Progenitor cell of endocrine pancreas (in vitro differentiated cells): ENCODE measurements at regions not wholly inside any gene's neighbourhood (a gene's known extent, or its start where the extent isn't known, plus 50 kb on each side); places are given as distances from the start of the nearest gene placed in this dataset.

Experiments used
- DNase-seq: peaks from one replicate; pipeline ENCODE4 v3.0.0; 2021; ENCODE audit warnings: low spot score; ENCODE audit not compliant: unreplicated experiment
- H3K27ac Mint-ChIP-seq: 2 replicates; pipeline ENCODE4 v1.8.0; 2021; ENCODE audit warnings: mild to moderate bottlenecking, moderate library complexity, mixed read lengths
- H3K27me3 Mint-ChIP-seq: 2 replicates; pipeline ENCODE4 v1.8.0; 2021; ENCODE audit warnings: mixed read lengths
- H3K36me3 Mint-ChIP-seq: 2 replicates; pipeline ENCODE4 v1.8.0; 2022; ENCODE audit warnings: mixed read lengths; ENCODE audit not compliant: insufficient read depth
- H3K4me1 Mint-ChIP-seq: 2 replicates; pipeline ENCODE4 v1.8.0; 2021; ENCODE audit warnings: low read depth, mixed read lengths
- H3K4me3 Mint-ChIP-seq: 2 replicates; pipeline ENCODE4 v1.8.0; 2021; ENCODE audit warnings: low read depth, mild to moderate bottlenecking, moderate library complexity, mixed read lengths
- H3K9me3 Mint-ChIP-seq: 2 replicates; pipeline ENCODE4 v1.8.0; 2021; ENCODE audit warnings: low read depth, mixed read lengths
- CTCF ChIP-seq: fragments of 200-600 bp; sonication (generic); IDR thresholded peaks from one replicate; pipeline ENCODE4 v1.5.0; 2021; ENCODE audit warnings: antibody characterized with exemption, mild to moderate bottlenecking; ENCODE audit not compliant: unreplicated experiment

GRCh38 chr7:92997152-92997551 is 120.6 kb downstream of the SAMD9 start:
- TF ChIP-seq CTCF: no peak
- peaks cover 3% of the 10 kb centered on the region for H3K27me3 Mint-ChIP-seq
- H3K36me3 Mint-ChIP-seq: no peaks in the 10 kb centered on the region
- no peak overlapping the region for H3K4me3 Mint-ChIP-seq
- no peak for DNase-seq
- H3K9me3 Mint-ChIP-seq: no peaks in the 10 kb centered on the region
- peaks cover 1% of the 10 kb centered on the region for H3K4me1 Mint-ChIP-seq
- no peak overlapping the region for H3K27ac Mint-ChIP-seq

GRCh38 chr7:92994901-92995300 is 122.9 kb downstream of the SAMD9 start:
- H3K4me3 Mint-ChIP-seq: no peak overlapping the region
- H3K27me3 Mint-ChIP-seq: peaks cover 3% of the 10 kb centered on the region
- H3K9me3 Mint-ChIP-seq: no peaks in the 10 kb centered on the region
- no peak for TF ChIP-seq CTCF
- peaks cover 1% of the 10 kb centered on the region for H3K4me1 Mint-ChIP-seq
- DNase-seq: no peak
- H3K27ac Mint-ChIP-seq: no peak overlapping the region
- H3K36me3 Mint-ChIP-seq: no peaks in the 10 kb centered on the region

GRCh38 chr7:92992932-92993331 is 124.8 kb downstream of the SAMD9 start:
- Mint-ChIP-seq H3K27ac (no peak overlapping the region), H3K36me3 (no peaks in the 10 kb centered on the region), H3K4me3 (no peak overlapping the region)

GRCh38 chr7:92992483-92992882 is 125.3 kb downstream of the SAMD9 start:
- no peak for DNase-seq
- Mint-ChIP-seq H3K36me3 (no peaks in the 10 kb centered on the region), H3K4me3 (no peak overlapping the region), H3K27ac (no peak overlapping the region), H3K4me1 (peaks cover 1% of the 10 kb centered on the region), H3K27me3 (no peaks in the 10 kb centered on the region), H3K9me3 (no peaks in the 10 kb centered on the region)
- no peak for TF ChIP-seq CTCF

More at GRCh38 chr7:92992932-92993331, 124.8 kb downstream of the SAMD9 start:
- TF ChIP-seq CTCF: no peak
- H3K27me3 Mint-ChIP-seq: no peaks in the 10 kb centered on the region
- no peaks in the 10 kb centered on the region for H3K9me3 Mint-ChIP-seq
- H3K4me1 Mint-ChIP-seq: peaks cover 1% of the 10 kb centered on the region
- no peak for DNase-seq

GRCh38 chr7:92991190-92991589 is 126.6 kb downstream of the SAMD9 start:
- Mint-ChIP-seq H3K27me3 (no peaks in the 10 kb centered on the region), H3K4me1 (no peaks in the 10 kb centered on the region), H3K9me3 (peaks cover 3% of the 10 kb centered on the region), H3K27ac (no peak overlapping the region), H3K4me3 (no peak overlapping the region), H3K36me3 (no peaks in the 10 kb centered on the region)
- no peak for TF ChIP-seq CTCF
- DNase-seq: no peak
